ENCODE measurements at regions not wholly inside any gene's neighbourhood (a gene's known extent, or its start where the extent isn't known, plus 50 kb on each side); places are given as distances from the start of the nearest gene placed in this dataset.

GRCh38 chr3:189455641-189456417 lies 175.4 kb upstream of the TP63 start:
- no peak for DNase-seq

- DNase-seq: no peak
Measured at GRCh38 chr3:189457201-189457607, 174.0 kb upstream of the TP63 start.

GRCh38 chr3:189457631-189458412 lies 173.4 kb upstream of the TP63 start:
- no peak for DNase-seq

- DNase-seq: no peak
Measured at GRCh38 chr3:189458528-189458927, 172.7 kb upstream of the TP63 start.

GRCh38 chr3:189459231-189459630 lies 172.0 kb upstream of the TP63 start:
- DNase-seq: no peak

- DNase-seq: no peak
Measured at GRCh38 chr3:189460511-189460910, 170.7 kb upstream of the TP63 start.

GRCh38 chr3:189464799-189465198 lies 166.4 kb upstream of the TP63 start:
- DNase-seq: no peak

GRCh38 chr3:189466004-189466403 lies 165.2 kb upstream of the TP63 start:
- DNase-seq: no peak

GRCh38 chr3:189467451-189467850 lies 163.7 kb upstream of the TP63 start:
- no peak for DNase-seq

- no peak for DNase-seq
Measured at GRCh38 chr3:189474944-189475343, 156.2 kb upstream of the TP63 start.

GRCh38 chr3:189477614-189478013 lies 153.6 kb upstream of the TP63 start:
- DNase-seq: no peak

GRCh38 chr3:189486556-189486955 lies 144.6 kb upstream of the TP63 start:
- DNase-seq: no peak

GRCh38 chr3:189488241-189488767 lies 142.9 kb upstream of the TP63 start:
- DNase-seq: no peak

- no peak for DNase-seq
Measured at GRCh38 chr3:189490337-189490736, 140.9 kb upstream of the TP63 start.

GRCh38 chr3:189490749-189491148 lies 140.4 kb upstream of the TP63 start:
- DNase-seq: no peak

GRCh38 chr3:189491831-189492230 lies 139.4 kb upstream of the TP63 start:
- no peak for DNase-seq

- no peak for DNase-seq
Measured at GRCh38 chr3:189493271-189493670, 137.9 kb upstream of the TP63 start.

GRCh38 chr3:189494632-189495031 lies 136.6 kb upstream of the TP63 start:
- DNase-seq: no peak

- DNase-seq: no peak
Measured at GRCh38 chr3:189496375-189497138, 134.6 kb upstream of the TP63 start.

GRCh38 chr3:189498995-189499704 lies 132.0 kb upstream of the TP63 start:
- no peak for DNase-seq

GRCh38 chr3:189500299-189500698 lies 130.9 kb upstream of the TP63 start:
- no peak for DNase-seq

- no peak for DNase-seq
Measured at GRCh38 chr3:189500798-189501495, 130.2 kb upstream of the TP63 start.

All from midbrain (tissue), 1 donor.